GM19397 (cell line): ENCODE measurements at regions not wholly inside any gene's neighbourhood (a gene's known extent, or its start where the extent isn't known, plus 50 kb on each side); places are given as distances from the start of the nearest gene placed in this dataset.

Experiments used
- ATAC-seq: cut with Tn5 transposase; IDR thresholded peaks from one replicate; pipeline ENCODE4 v1.9.1; 2021; ENCODE audit warnings: mild to moderate bottlenecking, moderate library complexity; ENCODE audit not compliant: unreplicated experiment

GRCh38 chr4:96295143-96295741 lies 455.3 kb downstream of the PDHA2 start:
- ATAC-seq = no peak

GRCh38 chr4:96301715-96302114 lies 461.8 kb downstream of the PDHA2 start:
- no peak for ATAC-seq

DNA sequence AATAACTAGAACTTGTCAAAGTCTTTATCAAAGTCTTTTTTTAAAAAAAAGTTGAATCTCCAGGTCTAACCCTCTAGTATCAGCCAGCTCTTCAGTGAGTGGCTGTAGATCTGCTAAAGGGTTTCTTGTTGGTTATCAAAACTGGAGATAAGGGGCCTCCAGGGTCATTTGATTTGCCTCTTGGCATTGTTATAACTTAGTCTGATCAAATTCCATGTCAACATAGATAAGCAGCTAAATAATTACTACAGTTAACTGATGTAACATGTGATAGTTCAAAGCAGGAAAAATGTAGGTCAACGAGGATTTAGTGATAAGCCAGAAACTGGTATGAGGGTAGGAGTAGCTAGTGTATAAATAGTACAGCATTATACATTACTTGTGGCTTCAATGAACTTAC lies 465.1 kb downstream of the PDHA2 start:
- no peak for ATAC-seq

- ATAC-seq = no peak
Observed at GRCh38 chr4:96312046-96312685, 472.3 kb downstream of the PDHA2 start.

- no peak for ATAC-seq
Observed at GRCh38 chr4:96315815-96316214, 475.9 kb downstream of the PDHA2 start.

- no peak for ATAC-seq
Observed at GRCh38 chr4:96316776-96317175, 476.9 kb downstream of the PDHA2 start.

- no peak for ATAC-seq
Observed at GRCh38 chr4:96317891-96318290, 478.0 kb downstream of the PDHA2 start.

DNA sequence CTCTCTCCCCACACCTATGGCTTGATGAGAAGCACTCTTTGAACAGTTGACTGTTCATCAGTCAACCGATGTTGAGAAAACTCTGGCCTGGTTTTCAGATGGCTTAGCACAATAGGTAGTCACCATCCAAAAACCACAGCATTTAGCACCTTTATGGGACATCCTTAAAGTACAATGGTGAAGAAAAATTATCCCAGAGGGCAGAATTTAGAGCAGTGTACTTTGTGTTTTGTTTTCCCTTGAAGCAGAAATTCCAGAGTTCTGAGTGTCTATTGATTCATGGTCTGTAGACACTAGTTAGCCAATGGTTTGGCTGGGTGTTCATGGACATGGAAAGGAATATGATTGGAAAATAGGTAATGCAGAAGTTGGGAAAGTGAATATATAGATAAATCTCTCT lies 487.0 kb downstream of the PDHA2 start:
- no peak for ATAC-seq

GRCh38 chr4:96342196-96342595 lies 502.3 kb downstream of the PDHA2 start:
- no peak for ATAC-seq

- no peak for ATAC-seq
Observed at GRCh38 chr4:96342790-96343455, 503.0 kb downstream of the PDHA2 start.

GRCh38 chr4:96343836-96344235 lies 503.9 kb downstream of the PDHA2 start:
- ATAC-seq = no peak

DNA sequence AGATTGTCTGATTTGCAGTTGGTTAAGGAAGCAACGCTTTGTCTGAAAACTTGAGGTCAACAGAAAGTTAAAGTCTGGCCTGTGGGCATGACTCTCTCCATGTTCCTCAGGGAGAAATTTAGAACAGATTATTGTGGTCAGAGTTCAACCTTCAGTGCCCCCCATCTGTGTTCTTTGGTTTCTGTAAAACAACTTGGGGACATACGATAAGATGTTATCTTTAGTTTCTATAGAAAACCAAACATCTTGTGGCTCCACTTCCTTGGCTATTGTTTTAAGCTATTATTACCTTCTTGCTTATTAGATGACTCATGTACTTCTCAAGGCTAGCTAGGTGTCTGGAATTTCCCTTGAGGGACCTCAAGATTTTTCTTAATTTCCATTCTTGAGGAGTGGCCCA lies 507.7 kb downstream of the PDHA2 start:
- ATAC-seq = no peak

DNA sequence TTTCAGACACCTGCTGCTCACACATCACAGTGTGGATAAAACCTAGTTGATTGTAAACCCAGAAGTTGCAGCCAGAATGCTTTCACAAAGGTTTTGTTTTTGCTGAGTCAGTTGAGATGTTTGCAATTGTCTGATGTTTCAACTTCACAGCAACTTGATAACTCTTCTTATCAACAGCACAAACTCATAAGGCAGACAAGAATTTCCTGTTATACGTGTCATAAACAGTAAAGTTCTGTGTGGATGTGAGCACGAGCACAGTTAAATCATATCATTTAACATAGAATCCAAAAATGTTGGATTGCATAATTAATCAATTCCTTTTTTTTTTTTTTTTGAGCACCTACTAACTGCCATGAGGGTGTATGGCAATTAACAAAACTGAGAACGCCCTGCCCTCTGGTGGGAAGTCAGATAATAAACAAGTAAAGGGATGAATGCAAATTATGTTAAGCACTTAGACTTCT lies 512.2 kb downstream of the PDHA2 start:
- ATAC-seq = no peak

- no peak for ATAC-seq
Observed at GRCh38 chr4:96354036-96354712, 514.3 kb downstream of the PDHA2 start.

DNA sequence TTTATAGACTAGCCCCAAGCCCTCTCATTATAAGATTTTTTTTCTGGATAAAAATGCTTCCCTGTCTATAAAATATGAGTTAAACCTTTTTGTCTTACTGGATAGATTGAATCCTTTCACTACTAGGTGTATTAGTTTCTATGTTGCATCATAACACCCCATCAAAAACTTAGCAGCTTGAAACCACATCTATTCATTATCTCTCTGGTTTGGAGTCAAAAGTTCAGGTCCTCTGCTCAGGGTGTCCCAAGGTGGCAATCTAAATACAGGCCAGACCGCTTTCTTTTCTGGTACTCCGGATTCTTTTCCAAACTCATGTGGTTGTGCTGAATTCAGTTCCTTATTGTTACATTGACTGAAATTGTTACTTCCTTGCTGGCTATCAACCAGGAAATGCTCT lies 515.5 kb downstream of the PDHA2 start:
- no peak for ATAC-seq

DNA sequence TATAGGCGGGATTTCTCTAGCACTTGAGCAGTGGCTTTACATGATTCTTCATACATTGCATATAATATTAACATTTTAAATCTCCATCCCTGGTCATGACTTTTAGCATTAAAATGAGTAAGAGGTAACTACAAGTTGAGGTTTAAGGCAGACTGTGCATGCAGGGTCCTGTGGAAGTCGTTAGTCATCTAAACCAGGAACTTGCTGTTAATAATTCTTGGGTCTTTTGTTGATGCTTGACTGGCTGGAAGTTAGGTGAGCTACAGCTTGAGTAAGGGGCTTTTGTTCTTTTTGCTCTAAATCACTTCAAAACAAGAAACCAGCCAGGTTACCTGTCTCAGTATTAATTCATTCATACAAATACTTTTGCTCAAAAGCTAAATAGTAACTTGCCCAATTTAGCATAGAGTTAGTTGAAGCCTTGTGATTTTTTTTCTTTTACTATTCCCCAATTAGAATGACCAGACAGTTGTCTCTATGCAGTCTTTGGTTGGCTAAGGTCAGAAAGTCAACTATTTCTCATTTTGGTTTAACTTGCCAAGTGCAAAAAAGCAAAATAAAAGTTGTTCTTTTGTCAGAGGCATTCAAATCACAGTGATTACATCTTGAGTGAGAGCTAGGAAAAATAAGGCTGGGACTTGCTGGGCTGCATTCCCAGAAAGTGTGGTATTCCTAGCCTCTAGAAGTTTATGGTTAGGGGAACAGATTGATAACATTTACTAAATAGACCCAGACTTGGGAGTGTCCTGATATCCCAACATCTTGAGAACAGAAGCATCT lies 516.9 kb downstream of the PDHA2 start:
- no peak for ATAC-seq

GRCh38 chr4:96366632-96367031 lies 526.7 kb downstream of the PDHA2 start:
- no peak for ATAC-seq

GRCh38 chr4:96375367-96375766 lies 535.5 kb downstream of the PDHA2 start:
- ATAC-seq = no peak

GRCh38 chr4:96379524-96379923 lies 539.6 kb downstream of the PDHA2 start:
- ATAC-seq = no peak

GRCh38 chr4:96380106-96380505 lies 540.2 kb downstream of the PDHA2 start:
- ATAC-seq = no peak

- ATAC-seq = no peak
Observed at GRCh38 chr4:96383349-96383748, 543.5 kb downstream of the PDHA2 start.
